WTC11 (cell line): ENCODE measurements at regions not wholly inside any gene's neighbourhood (a gene's known extent, or its start where the extent isn't known, plus 50 kb on each side); places are given as distances from the start of the nearest gene placed in this dataset.

Experiments used
- ATAC-seq: fragments of 200-7000 bp; cut with Tn5 transposase; 2 replicates; pipeline ENCODE4 v1.10.0; 2021; ENCODE audit warnings: mild to moderate bottlenecking, moderate library complexity
- CTCF ChIA-PET: fragments of 300-600 bp; sonication (Branson Sonifier 250); formaldehyde crosslinking; loops from one replicate; lab custom pipeline; 2021; ENCODE audit warnings: antibody characterized with exemption; lab: Charles Lee
- POLR2A ChIA-PET: fragments of 350-600 bp; sonication (Branson Sonifier 250); formaldehyde crosslinking; loops from one replicate; lab custom pipeline; 2021; ENCODE audit warnings: antibody characterized with exemption; lab: Charles Lee
- DNase-seq: peaks from one replicate; pipeline ENCODE4 v3.0.0; 2021; ENCODE audit warnings: low spot score
- H3K27ac Mint-ChIP-seq: 2 replicates; pipeline ENCODE4 v1.8.0; 2021; ENCODE audit warnings: mixed read lengths
- H3K27me3 Mint-ChIP-seq: 2 replicates; pipeline ENCODE4 v1.8.0; 2021; ENCODE audit warnings: low read depth, mild to moderate bottlenecking, moderate library complexity, mixed read lengths
- H3K36me3 Mint-ChIP-seq: 2 replicates; pipeline ENCODE4 v1.8.0; 2021; ENCODE audit warnings: mixed read lengths
- H3K4me1 Mint-ChIP-seq: 2 replicates; pipeline ENCODE4 v1.8.0; 2022; ENCODE audit warnings: mixed read lengths
- H3K4me3 Mint-ChIP-seq: 2 replicates; pipeline ENCODE4 v1.8.0; 2021; ENCODE audit warnings: mild to moderate bottlenecking, moderate library complexity, mixed read lengths
- H3K9me3 Mint-ChIP-seq: 2 replicates; pipeline ENCODE4 v1.8.0; 2021; ENCODE audit warnings: mixed read lengths
- EMX1 ChIP-seq: fragments of 250-450 bp; sonication (Bioruptor Pico); IDR thresholded peaks from 2 replicates; pipeline ENCODE4 v1.8.0; 2021; ENCODE audit warnings: mild to moderate bottlenecking
- ESRRA ChIP-seq: sonication (generic); formaldehyde crosslinking; IDR thresholded peaks from 2 replicates; pipeline ENCODE4 v1.8.1; 2022; ENCODE audit warnings: mild to moderate bottlenecking, missing genetic modification reagents, borderline replicate concordance
- ETV6 ChIP-seq: sonication (generic); formaldehyde crosslinking; IDR thresholded peaks from 2 replicates; pipeline ENCODE4 v1.8.1; 2022; ENCODE audit warnings: mild to moderate bottlenecking, missing genetic modification reagents
- FOXK1 ChIP-seq: sonication (generic); formaldehyde crosslinking; IDR thresholded peaks from 2 replicates; pipeline ENCODE4 v1.8.0; 2022; ENCODE audit warnings: mild to moderate bottlenecking, moderate library complexity, missing genetic modification reagents
- GRHL2 ChIP-seq: fragments of 250-450 bp; sonication (Bioruptor Pico); IDR thresholded peaks from 2 replicates; pipeline ENCODE4 v1.8.0; 2022; ENCODE audit warnings: mild to moderate bottlenecking, moderate library complexity; ENCODE audit not compliant: insufficient replicate concordance, severe bottlenecking
- IRF2 ChIP-seq: sonication (generic); formaldehyde crosslinking; IDR thresholded peaks from 2 replicates; pipeline ENCODE4 v1.8.0; 2022; ENCODE audit warnings: low read depth, missing genetic modification reagents, borderline replicate concordance
- JAZF1 ChIP-seq: fragments of 250-450 bp; sonication (Bioruptor Pico); IDR thresholded peaks from 2 replicates; pipeline ENCODE4 v1.9.0; 2021; ENCODE audit warnings: moderate library complexity, mild to moderate bottlenecking, inconsistent platforms
- NFYB ChIP-seq: sonication (generic); formaldehyde crosslinking; conservative IDR thresholded peaks from 2 replicates; pipeline ENCODE4 v1.8.0; 2022; ENCODE audit warnings: low read depth, missing genetic modification reagents
- SP1 ChIP-seq: sonication (generic); formaldehyde crosslinking; conservative IDR thresholded peaks from 2 replicates; pipeline ENCODE4 v1.8.1; 2022; ENCODE audit warnings: missing genetic modification reagents
- TEAD4 ChIP-seq: sonication (generic); formaldehyde crosslinking; IDR thresholded peaks from 2 replicates; pipeline ENCODE4 v1.8.0; 2022; ENCODE audit warnings: mild to moderate bottlenecking, missing genetic modification reagents
- TP53 ChIP-seq: sonication (generic); formaldehyde crosslinking; IDR thresholded peaks from 2 replicates; pipeline ENCODE4 v1.8.1; 2023; ENCODE audit warnings: mild to moderate bottlenecking, missing genetic modification reagents
- ZNF138 ChIP-seq: sonication (generic); formaldehyde crosslinking; conservative IDR thresholded peaks from 2 replicates; pipeline ENCODE4 v1.8.1; 2022; ENCODE audit warnings: mild to moderate bottlenecking, moderate library complexity, missing genetic modification reagents
- ZNF219 ChIP-seq: sonication (generic); formaldehyde crosslinking; IDR thresholded peaks from 2 replicates; pipeline ENCODE4 v1.8.0; 2023; ENCODE audit warnings: missing genetic modification reagents, mild to moderate bottlenecking, borderline replicate concordance
- ZNF317 ChIP-seq: sonication (generic); formaldehyde crosslinking; IDR thresholded peaks from 2 replicates; pipeline ENCODE4 v1.8.1; 2023; ENCODE audit warnings: low read depth, mild to moderate bottlenecking, moderate library complexity, missing genetic modification reagents, borderline replicate concordance
- ZNF671 ChIP-seq: fragments of 250-450 bp; sonication (Bioruptor Pico); IDR thresholded peaks from 2 replicates; pipeline ENCODE4 v1.8.0; 2021; ENCODE audit warnings: mild to moderate bottlenecking
- TF ChIP-seq, protein P1 (sequence below): sonication (generic); formaldehyde crosslinking; IDR thresholded peaks from 2 replicates; pipeline ENCODE4 v1.8.0; 2022; ENCODE audit warnings: mild to moderate bottlenecking, missing genetic modification reagents
- TF ChIP-seq, protein P2 (sequence below): sonication (generic); formaldehyde crosslinking; IDR thresholded peaks from 2 replicates; pipeline ENCODE4 v1.8.1; 2023; ENCODE audit warnings: mild to moderate bottlenecking, missing genetic modification reagents, moderate library complexity
- TF ChIP-seq, protein P3 (sequence below): sonication (generic); formaldehyde crosslinking; IDR thresholded peaks from 2 replicates; pipeline ENCODE4 v1.8.0; 2022; ENCODE audit warnings: mild to moderate bottlenecking, missing genetic modification reagents
- TF ChIP-seq, protein P4 (sequence below): sonication (generic); formaldehyde crosslinking; IDR thresholded peaks from 2 replicates; pipeline ENCODE4 v1.8.1; 2023; ENCODE audit warnings: mild to moderate bottlenecking, moderate library complexity, missing genetic modification reagents
- TF ChIP-seq, protein P5 (sequence below): fragments of 250-450 bp; sonication (Bioruptor Pico); IDR thresholded peaks from 2 replicates; pipeline ENCODE4 v2.1.2; 2022; ENCODE audit warnings: mild to moderate bottlenecking, moderate library complexity
- TF ChIP-seq, protein P6 (sequence below): sonication (generic); formaldehyde crosslinking; IDR thresholded peaks from 2 replicates; pipeline ENCODE4 v1.8.1; 2023; ENCODE audit warnings: mild to moderate bottlenecking, missing genetic modification reagents
- TF ChIP-seq, protein P7 (sequence below): fragments of 250-450 bp; sonication (Bioruptor Pico); conservative IDR thresholded peaks from 2 replicates; pipeline ENCODE4 v1.9.0; 2021; ENCODE audit warnings: mild to moderate bottlenecking
- TF ChIP-seq, protein P8 (sequence below): sonication (generic); formaldehyde crosslinking; conservative IDR thresholded peaks from 2 replicates; pipeline ENCODE4 v1.8.1; 2022; ENCODE audit warnings: mild to moderate bottlenecking, missing genetic modification reagents

DNA sequence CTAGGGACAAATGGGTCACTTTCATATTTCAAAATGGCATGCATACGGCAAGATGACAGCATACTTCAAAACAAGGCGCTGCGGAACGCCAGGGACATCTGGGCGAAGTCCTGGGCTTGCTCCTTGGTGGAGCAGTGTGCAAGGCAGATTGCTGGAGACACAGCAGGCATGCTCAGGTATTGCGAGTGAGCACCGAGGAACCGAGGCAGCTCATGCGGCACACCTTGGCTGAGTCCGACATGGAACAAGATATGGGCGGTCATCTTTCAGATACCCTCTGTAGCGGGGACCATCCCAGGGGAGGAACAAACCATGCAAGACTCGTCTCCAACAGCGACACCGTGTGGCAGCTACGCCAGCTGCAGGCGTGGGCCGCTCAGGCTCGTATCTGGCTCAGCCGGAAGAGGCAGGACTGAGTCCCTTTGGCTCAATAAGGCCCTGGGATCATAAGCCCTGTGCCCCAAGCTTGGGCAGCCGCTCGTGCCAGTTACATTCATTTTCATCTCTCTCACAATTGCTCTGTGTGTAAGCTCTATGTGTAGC is 112.4 kb downstream of the NUFIP1 start (continued):
- TF ChIP-seq, protein P1, sequence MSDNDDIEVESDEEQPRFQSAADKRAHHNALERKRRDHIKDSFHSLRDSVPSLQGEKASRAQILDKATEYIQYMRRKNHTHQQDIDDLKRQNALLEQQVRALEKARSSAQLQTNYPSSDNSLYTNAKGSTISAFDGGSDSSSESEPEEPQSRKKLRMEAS (CRISPR knock-in tag) = no peak
- TF ChIP-seq, protein P2, sequence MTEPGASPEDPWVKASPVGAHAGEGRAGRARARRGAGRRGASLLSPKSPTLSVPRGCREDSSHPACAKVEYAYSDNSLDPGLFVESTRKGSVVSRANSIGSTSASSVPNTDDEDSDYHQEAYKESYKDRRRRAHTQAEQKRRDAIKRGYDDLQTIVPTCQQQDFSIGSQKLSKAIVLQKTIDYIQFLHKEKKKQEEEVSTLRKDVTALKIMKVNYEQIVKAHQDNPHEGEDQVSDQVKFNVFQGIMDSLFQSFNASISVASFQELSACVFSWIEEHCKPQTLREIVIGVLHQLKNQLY (CRISPR knock-in tag) = no peak
- TF ChIP-seq, protein P3, sequence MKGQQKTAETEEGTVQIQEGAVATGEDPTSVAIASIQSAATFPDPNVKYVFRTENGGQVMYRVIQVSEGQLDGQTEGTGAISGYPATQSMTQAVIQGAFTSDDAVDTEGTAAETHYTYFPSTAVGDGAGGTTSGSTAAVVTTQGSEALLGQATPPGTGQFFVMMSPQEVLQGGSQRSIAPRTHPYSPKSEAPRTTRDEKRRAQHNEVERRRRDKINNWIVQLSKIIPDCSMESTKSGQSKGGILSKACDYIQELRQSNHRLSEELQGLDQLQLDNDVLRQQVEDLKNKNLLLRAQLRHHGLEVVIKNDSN (CRISPR knock-in tag) = no peak
- TF ChIP-seq, protein P4, sequence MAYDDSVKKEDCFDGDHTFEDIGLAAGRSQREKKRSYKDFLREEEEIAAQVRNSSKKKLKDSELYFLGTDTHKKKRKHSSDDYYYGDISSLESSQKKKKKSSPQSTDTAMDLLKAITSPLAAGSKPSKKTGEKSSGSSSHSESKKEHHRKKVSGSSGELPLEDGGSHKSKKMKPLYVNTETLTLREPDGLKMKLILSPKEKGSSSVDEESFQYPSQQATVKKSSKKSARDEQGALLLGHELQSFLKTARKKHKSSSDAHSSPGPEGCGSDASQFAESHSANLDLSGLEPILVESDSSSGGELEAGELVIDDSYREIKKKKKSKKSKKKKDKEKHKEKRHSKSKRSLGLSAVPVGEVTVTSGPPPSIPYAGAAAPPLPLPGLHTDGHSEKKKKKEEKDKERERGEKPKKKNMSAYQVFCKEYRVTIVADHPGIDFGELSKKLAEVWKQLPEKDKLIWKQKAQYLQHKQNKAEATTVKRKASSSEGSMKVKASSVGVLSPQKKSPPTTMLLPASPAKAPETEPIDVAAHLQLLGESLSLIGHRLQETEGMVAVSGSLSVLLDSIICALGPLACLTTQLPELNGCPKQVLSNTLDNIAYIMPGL (CRISPR knock-in tag) = 0 out of 2 replicates have a peak, but pooled peaks have one; percentile 29
- TF ChIP-seq, protein P5, sequence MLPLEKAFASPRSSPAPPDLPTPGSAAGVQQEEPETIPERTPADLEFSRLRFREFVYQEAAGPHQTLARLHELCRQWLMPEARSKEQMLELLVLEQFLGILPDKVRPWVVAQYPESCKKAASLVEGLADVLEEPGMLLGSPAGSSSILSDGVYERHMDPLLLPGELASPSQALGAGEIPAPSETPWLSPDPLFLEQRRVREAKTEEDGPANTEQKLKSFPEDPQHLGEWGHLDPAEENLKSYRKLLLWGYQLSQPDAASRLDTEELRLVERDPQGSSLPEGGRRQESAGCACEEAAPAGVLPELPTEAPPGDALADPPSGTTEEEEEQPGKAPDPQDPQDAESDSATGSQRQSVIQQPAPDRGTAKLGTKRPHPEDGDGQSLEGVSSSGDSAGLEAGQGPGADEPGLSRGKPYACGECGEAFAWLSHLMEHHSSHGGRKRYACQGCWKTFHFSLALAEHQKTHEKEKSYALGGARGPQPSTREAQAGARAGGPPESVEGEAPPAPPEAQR = no peak
- TF ChIP-seq JAZF1 (CRISPR knock-in tag) = no peak
- TF ChIP-seq ETV6 = peak; percentile 65; the same call in 1 of the 2 replicates
- peak; percentile 51; the same call in 1 of the 2 replicates for TF ChIP-seq TP53 (CRISPR knock-in tag)

DNA sequence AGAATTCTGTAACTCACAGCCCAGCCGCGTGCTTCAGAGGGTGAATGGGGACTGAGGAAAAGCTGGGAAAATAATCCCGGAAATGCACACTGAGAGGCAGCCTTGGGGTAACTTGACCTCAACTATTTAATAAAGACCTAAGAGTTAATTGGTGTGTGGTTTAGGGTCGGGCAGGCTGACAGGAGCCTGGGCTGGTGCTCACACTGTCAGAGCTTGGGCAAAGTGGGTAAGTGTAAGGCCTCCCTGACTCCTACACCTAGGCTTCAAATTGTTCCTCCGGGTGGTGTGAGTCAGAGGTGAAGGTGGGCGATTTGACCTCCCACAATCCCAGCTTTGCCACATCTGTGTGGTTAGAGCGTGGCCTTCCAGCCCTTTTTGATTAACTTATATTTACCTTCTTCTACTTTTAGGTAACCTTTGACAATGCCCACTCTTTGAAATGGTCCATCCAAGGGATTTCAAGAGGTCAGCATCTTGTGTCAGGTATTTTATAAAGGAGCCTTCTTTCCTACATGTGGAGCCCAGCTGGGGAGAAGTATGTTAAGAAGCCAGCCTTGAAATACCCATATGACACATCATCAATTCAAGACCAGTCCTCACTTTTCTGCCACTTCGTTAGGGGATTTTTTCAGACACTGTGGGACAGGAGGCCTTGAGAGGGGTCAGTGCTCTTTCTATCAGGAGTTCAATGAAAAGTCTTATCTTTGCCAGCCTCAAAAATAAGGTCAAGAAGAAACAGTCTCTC is 114.2 kb downstream of the NUFIP1 start:
- Mint-ChIP-seq H3K4me1 (no peaks in the 10 kb centered on the region), H3K27ac (no peak overlapping the region), H3K27me3 (no peaks in the 10 kb centered on the region; the same call in 1 of the 2 replicates), H3K36me3 (peaks cover 6% of the 10 kb centered on the region), H3K9me3 (peaks cover 7% of the 10 kb centered on the region)
- CTCF ChIA-PET = no interaction called here
- ATAC-seq = no peak
- no peak for DNase-seq
- POLR2A ChIA-PET = no interaction called here
- TF ChIP-seq FOXK1 (CRISPR knock-in tag) (no peak), ZNF317 (no peak), GRHL2 (CRISPR knock-in tag) (no peak), TEAD4 (CRISPR knock-in tag) (no peak), ESRRA (CRISPR knock-in tag) (no peak), ZNF219 (CRISPR knock-in tag) (no peak), SP1 (CRISPR knock-in tag) (no peak)
- TF ChIP-seq, protein P6, sequence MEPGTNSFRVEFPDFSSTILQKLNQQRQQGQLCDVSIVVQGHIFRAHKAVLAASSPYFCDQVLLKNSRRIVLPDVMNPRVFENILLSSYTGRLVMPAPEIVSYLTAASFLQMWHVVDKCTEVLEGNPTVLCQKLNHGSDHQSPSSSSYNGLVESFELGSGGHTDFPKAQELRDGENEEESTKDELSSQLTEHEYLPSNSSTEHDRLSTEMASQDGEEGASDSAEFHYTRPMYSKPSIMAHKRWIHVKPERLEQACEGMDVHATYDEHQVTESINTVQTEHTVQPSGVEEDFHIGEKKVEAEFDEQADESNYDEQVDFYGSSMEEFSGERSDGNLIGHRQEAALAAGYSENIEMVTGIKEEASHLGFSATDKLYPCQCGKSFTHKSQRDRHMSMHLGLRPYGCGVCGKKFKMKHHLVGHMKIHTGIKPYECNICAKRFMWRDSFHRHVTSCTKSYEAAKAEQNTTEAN (CRISPR knock-in tag) = no peak
- TF ChIP-seq, all 79 proteins: peak for 0
- no peak overlapping the region for H3K4me3 Mint-ChIP-seq

DNA sequence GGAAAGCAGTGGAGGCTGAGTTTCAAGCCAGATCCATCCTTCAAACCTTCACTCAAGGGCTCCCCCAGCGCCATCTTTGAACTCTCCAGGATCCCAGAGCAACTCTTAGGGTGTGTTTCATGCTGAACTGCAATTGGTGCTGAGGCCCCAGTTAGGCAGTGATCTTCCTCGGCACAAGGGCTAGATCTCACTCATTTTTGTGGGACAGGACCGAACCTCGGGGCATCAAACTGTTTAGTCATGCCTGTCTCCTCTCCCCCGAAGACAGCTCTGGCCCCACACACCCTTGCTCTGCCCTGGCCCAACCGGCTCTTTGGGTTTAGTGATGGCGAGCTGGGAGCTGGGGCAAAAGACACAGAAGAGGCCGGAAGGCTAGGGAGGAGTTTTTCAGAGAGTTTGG is 115.1 kb downstream of the NUFIP1 start:
- Mint-ChIP-seq H3K27ac (no peak overlapping the region), H3K36me3 (peaks cover 6% of the 10 kb centered on the region), H3K4me3 (no peak overlapping the region), H3K4me1 (no peaks in the 10 kb centered on the region), H3K27me3 (no peaks in the 10 kb centered on the region; the same call in 1 of the 2 replicates), H3K9me3 (peaks cover 7% of the 10 kb centered on the region)
- POLR2A ChIA-PET = no interaction called here
- ATAC-seq (no peak), DNase-seq (no peak)
- CTCF ChIA-PET = no interaction called here
- TF ChIP-seq IRF2 = no peak
- TF ChIP-seq, protein P7, sequence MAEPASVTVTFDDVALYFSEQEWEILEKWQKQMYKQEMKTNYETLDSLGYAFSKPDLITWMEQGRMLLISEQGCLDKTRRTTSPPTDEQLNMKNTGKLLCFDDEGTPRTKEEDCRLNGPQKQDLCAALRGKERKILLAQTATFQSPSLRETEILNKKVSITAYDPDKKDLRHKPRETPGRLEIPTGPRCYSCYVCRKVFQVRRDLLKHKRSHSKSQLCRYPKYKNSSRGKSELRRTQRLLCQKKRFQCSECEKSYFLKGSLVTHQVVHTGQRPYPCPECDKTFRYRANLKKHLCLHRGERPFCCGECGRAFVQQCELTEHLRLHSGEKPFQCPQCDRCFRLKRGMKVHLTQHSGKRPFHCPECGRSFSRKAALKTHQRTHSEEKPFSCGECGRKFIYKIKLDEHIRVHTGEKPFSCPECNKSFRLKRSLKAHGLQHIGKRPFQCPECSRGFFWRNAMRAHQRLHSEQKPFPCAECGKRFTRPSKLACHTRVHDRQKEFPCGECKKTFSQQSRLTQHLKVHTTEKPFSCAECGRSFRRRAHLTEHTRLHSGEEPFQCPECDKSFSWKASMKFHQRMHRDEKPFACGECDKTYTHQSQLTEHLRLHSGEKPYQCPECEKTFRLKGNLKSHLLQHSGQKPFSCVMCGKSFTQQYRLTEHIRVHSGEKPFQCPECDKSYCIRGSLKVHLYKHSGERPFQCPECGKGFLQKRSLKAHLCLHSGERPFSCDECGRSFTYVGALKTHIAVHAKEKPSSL (CRISPR knock-in tag) = no peak
- TF ChIP-seq FOXK1 (CRISPR knock-in tag) = no peak
- TF ChIP-seq ZNF138 (CRISPR knock-in tag) = no peak
- TF ChIP-seq, protein P8, sequence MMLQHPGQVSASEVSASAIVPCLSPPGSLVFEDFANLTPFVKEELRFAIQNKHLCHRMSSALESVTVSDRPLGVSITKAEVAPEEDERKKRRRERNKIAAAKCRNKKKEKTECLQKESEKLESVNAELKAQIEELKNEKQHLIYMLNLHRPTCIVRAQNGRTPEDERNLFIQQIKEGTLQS (CRISPR knock-in tag) = no peak
- TF ChIP-seq NFYB (CRISPR knock-in tag) = no peak
- no peak for TF ChIP-seq EMX1
- TF ChIP-seq ZNF671 (CRISPR knock-in tag) = no peak
